MM.1S (cell line): ENCODE measurements at regions not wholly inside any gene's neighbourhood (a gene's known extent, or its start where the extent isn't known, plus 50 kb on each side); places are given as distances from the start of the nearest gene placed in this dataset.

Experiments used
- DNase-seq: peaks from one replicate; pipeline ENCODE4 v3.0.0-alpha.2; 2015
- H2AFZ ChIP-seq: fragments of 300-600 bp; sonication (generic); 2 replicates; pipeline ENCODE4 v1.6.0; 2016; ENCODE audit warnings: antibody characterized with exemption, low read length
- H3F3A ChIP-seq: fragments of 300-600 bp; sonication (generic); 2 replicates; pipeline ENCODE4 v1.6.1; 2016; ENCODE audit warnings: mild to moderate bottlenecking, antibody characterized with exemption, low read length, moderate library complexity, mixed read lengths; ENCODE audit not compliant: insufficient read depth
- H3K27ac ChIP-seq: fragments of 300-600 bp; sonication (generic); 2 replicates; pipeline ENCODE4 v1.5.1; 2016; ENCODE audit warnings: mild to moderate bottlenecking, low read length
- H3K27me3 ChIP-seq: fragments of 300-600 bp; sonication (generic); replicated peaks from 2 replicates; pipeline ENCODE4 v1.6.0; 2016; ENCODE audit warnings: low read length; ENCODE audit not compliant: insufficient read depth
- H3K36me3 ChIP-seq: fragments of 300-600 bp; sonication (generic); replicated peaks from 2 replicates; pipeline ENCODE4 v1.6.1; 2016; ENCODE audit warnings: mild to moderate bottlenecking, low read length, mixed read lengths; ENCODE audit not compliant: insufficient read depth
- H3K4me1 ChIP-seq: fragments of 300-600 bp; sonication (generic); 2 replicates; pipeline ENCODE4 v1.6.1; 2016; ENCODE audit warnings: low read length, mixed read lengths
- H3K4me2 ChIP-seq: fragments of 300-600 bp; sonication (generic); 2 replicates; pipeline ENCODE4 v1.6.0; 2016; ENCODE audit warnings: low read depth, low read length
- H3K4me3 ChIP-seq: fragments of 300-600 bp; sonication (generic); 2 replicates; pipeline ENCODE4 v1.5.1; 2016; ENCODE audit warnings: low read length, mixed read lengths
- H3K79me2 ChIP-seq: fragments of 300-600 bp; sonication (generic); 2 replicates; pipeline ENCODE4 v1.6.1; 2016; ENCODE audit warnings: mixed run types, low read length, mixed read lengths
- H3K9ac ChIP-seq: fragments of 300-600 bp; sonication (generic); 2 replicates; pipeline ENCODE4 v1.6.1; 2016; ENCODE audit warnings: low read length, mixed read lengths
- H3K9me2 ChIP-seq: fragments of 300-600 bp; sonication (generic); replicated peaks from 2 replicates; pipeline ENCODE4 v1.6.1; 2016; ENCODE audit warnings: mild to moderate bottlenecking, low read length, mixed read lengths; ENCODE audit not compliant: insufficient read depth
- H3K9me3 ChIP-seq: fragments of 300-600 bp; sonication (generic); replicated peaks from 2 replicates; pipeline ENCODE4 v1.6.1; 2016; ENCODE audit warnings: mild to moderate bottlenecking, low read length, mixed read lengths; ENCODE audit not compliant: insufficient read depth
- H4K20me1 ChIP-seq: fragments of 300-600 bp; sonication (generic); 2 replicates; pipeline ENCODE4 v1.6.1; 2016; ENCODE audit warnings: mild to moderate bottlenecking, low read length, moderate library complexity, mixed read lengths; ENCODE audit not compliant: insufficient read depth
- EZH2 ChIP-seq: fragments of 300-600 bp; sonication (generic); optimal IDR thresholded peaks from 2 replicates; pipeline ENCODE3; 2017; ENCODE audit warnings: low read depth, mild to moderate bottlenecking, antibody characterized with exemption, low read length, mixed read lengths
- EZH2phosphoT487 ChIP-seq: fragments of 300-600 bp; sonication (generic); IDR thresholded peaks from 2 replicates; pipeline ENCODE4 v1.6.1; 2018; ENCODE audit warnings: antibody characterized with exemption, low read length
- TF ChIP-seq, protein P1 (sequence below): fragments of 300-600 bp; sonication (generic); IDR thresholded peaks from 2 replicates; pipeline ENCODE4 v1.5.1; 2016; ENCODE audit warnings: antibody characterized with exemption, low read length, mixed read lengths

DNA sequence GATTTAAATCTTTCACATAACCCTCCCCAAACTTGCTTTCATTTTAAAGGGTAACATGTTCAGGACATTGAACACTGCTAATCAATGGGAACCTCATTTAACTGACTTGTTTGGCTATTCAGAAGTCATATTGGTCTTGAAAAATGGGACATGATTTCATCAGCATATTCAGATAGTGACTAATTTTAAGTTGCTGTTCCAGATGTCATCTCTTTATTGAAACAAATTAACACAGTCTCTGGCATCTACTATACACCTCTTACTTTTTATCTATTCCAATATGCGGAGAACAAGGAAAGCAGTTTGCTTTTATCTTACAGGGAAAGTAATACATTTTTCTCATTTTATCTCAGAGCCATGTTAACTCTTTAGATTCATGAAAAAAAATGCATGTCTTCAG is 310.1 kb downstream of the S1PR1 start:
- H3K9me3 ChIP-seq = no peaks in the 10 kb centered on the region
- no peaks in the 10 kb centered on the region for H3K9me2 ChIP-seq
- H3K27me3 ChIP-seq = no peaks in the 10 kb centered on the region

DNA sequence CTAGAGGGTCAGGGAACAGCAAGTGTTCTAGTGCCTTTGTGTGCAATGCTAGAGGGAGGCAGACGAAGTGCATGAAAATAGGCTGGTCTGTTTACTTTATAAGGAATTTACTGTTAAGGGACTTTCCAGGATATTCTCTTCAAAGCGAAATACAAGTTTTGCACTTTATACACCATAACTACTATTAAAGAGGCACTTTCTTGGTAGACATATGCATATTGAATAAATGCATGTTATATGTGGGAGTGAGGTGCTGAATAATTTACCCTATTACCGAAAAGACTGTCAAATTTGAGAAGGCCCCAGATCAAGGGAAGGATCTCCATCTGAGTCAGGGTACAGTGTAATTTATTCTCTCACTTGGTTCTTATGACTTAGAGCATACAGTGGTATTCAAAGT is 310.5 kb downstream of the S1PR1 start:
- Histone ChIP-seq H2AFZ (no peak overlapping the region), H3K36me3 (no peaks in the 10 kb centered on the region), H4K20me1 (no peaks in the 10 kb centered on the region), H3K27ac (no peak overlapping the region), H3K9me3 (no peaks in the 10 kb centered on the region), H3K4me2 (no peak overlapping the region), H3K9ac (no peak overlapping the region), H3K4me3 (no peak overlapping the region), H3K9me2 (no peaks in the 10 kb centered on the region), H3K27me3 (no peaks in the 10 kb centered on the region), H3F3A (no peaks in the 10 kb centered on the region), H3K4me1 (no peaks in the 10 kb centered on the region), H3K79me2 (no peaks in the 10 kb centered on the region)
- TF ChIP-seq EZH2phosphoT487 (no peak), EZH2 (no peak)
- TF ChIP-seq, protein P1, sequence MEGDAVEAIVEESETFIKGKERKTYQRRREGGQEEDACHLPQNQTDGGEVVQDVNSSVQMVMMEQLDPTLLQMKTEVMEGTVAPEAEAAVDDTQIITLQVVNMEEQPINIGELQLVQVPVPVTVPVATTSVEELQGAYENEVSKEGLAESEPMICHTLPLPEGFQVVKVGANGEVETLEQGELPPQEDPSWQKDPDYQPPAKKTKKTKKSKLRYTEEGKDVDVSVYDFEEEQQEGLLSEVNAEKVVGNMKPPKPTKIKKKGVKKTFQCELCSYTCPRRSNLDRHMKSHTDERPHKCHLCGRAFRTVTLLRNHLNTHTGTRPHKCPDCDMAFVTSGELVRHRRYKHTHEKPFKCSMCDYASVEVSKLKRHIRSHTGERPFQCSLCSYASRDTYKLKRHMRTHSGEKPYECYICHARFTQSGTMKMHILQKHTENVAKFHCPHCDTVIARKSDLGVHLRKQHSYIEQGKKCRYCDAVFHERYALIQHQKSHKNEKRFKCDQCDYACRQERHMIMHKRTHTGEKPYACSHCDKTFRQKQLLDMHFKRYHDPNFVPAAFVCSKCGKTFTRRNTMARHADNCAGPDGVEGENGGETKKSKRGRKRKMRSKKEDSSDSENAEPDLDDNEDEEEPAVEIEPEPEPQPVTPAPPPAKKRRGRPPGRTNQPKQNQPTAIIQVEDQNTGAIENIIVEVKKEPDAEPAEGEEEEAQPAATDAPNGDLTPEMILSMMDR = no peak
- DNase-seq = no peak

More for the DNA sequence above, 310.1 kb downstream of the S1PR1 start:
- no peaks in the 10 kb centered on the region for H4K20me1 ChIP-seq
- no peak overlapping the region for H2AFZ ChIP-seq
- H3K36me3 ChIP-seq = no peaks in the 10 kb centered on the region
- no peaks in the 10 kb centered on the region for H3K79me2 ChIP-seq
- no peaks in the 10 kb centered on the region for H3K4me1 ChIP-seq
- no peak for DNase-seq
- TF ChIP-seq EZH2phosphoT487 = no peak
- TF ChIP-seq, protein P1 = no peak
- no peak for TF ChIP-seq EZH2
- no peak overlapping the region for H3K4me3 ChIP-seq
- H3K27ac ChIP-seq = no peak overlapping the region
- H3F3A ChIP-seq = no peaks in the 10 kb centered on the region
- H3K4me2 ChIP-seq = no peak overlapping the region
- no peak overlapping the region for H3K9ac ChIP-seq

DNA sequence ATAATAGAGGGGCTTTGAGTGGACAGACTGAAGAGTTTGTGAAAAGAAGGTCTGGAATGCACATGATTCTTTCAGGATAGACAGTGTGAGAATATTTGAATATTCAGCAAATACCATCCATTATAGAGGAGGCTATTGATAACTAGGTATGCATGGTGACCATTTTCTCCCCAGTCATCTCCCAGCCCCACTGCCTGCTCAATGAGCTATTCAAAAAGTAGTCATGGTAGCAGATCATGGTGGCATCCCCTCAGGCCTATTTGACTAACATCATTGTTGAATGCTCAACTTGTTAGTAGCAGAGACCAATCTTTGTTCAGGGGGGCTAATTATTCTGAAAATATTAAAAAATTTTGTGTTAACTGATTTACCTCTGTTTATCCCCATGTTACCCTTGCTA is 311.6 kb downstream of the S1PR1 start:
- no peak for TF ChIP-seq EZH2
- no peak for TF ChIP-seq EZH2phosphoT487
- TF ChIP-seq, protein P1 = no peak
- Histone ChIP-seq H3K79me2 (no peaks in the 10 kb centered on the region), H3K9ac (no peak overlapping the region)

DNA sequence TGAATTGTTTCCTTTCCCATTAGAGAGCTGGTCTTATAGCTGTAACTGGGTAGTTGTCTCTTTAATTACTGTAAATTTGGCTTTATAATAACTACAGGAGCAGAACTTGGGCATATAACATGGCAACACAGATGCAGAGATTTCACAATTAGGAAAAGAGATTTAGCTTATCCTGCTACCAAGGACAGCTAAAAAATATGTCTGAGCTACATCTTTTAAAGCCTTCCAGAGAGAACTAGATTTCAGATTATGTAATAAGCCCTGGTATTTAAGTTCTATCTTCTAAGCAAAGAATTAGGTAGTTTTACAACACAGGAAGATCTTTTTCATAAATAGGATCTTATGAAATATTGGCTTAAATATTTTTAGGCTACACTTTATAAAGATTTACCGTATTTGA is 313.8 kb downstream of the S1PR1 start:
- Histone ChIP-seq H3K27me3 (no peaks in the 10 kb centered on the region), H3K27ac (no peak overlapping the region), H3K9ac (no peak overlapping the region), H3K79me2 (no peaks in the 10 kb centered on the region), H4K20me1 (no peaks in the 10 kb centered on the region), H3K4me1 (no peaks in the 10 kb centered on the region), H2AFZ (no peak overlapping the region), H3K9me3 (no peaks in the 10 kb centered on the region), H3K9me2 (no peaks in the 10 kb centered on the region), H3K4me3 (no peak overlapping the region), H3K36me3 (no peaks in the 10 kb centered on the region), H3K4me2 (no peak overlapping the region), H3F3A (no peaks in the 10 kb centered on the region)
- TF ChIP-seq EZH2phosphoT487 (no peak), EZH2 (no peak)
- TF ChIP-seq, protein P1 = no peak
- DNase-seq = no peak

More for the DNA sequence above, 311.6 kb downstream of the S1PR1 start:
- H3K9me2 ChIP-seq = no peaks in the 10 kb centered on the region
- H3K27me3 ChIP-seq = no peaks in the 10 kb centered on the region
- no peak overlapping the region for H3K27ac ChIP-seq
- H3K36me3 ChIP-seq = no peaks in the 10 kb centered on the region
- no peaks in the 10 kb centered on the region for H3K9me3 ChIP-seq
- no peak overlapping the region for H2AFZ ChIP-seq
- no peak overlapping the region for H3K4me3 ChIP-seq
- DNase-seq = no peak
- no peaks in the 10 kb centered on the region for H4K20me1 ChIP-seq
- H3K4me1 ChIP-seq = no peaks in the 10 kb centered on the region
- no peak overlapping the region for H3K4me2 ChIP-seq
- H3F3A ChIP-seq = no peaks in the 10 kb centered on the region
